MM.1S (cell line): ENCODE measurements at regions not wholly inside any gene's neighbourhood (a gene's known extent, or its start where the extent isn't known, plus 50 kb on each side); places are given as distances from the start of the nearest gene placed in this dataset.

Experiments used
- EZH2 ChIP-seq: fragments of 300-600 bp; sonication (generic); optimal IDR thresholded peaks from 2 replicates; pipeline ENCODE3; 2017; ENCODE audit warnings: low read depth, mild to moderate bottlenecking, antibody characterized with exemption, low read length, mixed read lengths
- EZH2phosphoT487 ChIP-seq: fragments of 300-600 bp; sonication (generic); IDR thresholded peaks from 2 replicates; pipeline ENCODE4 v1.6.1; 2018; ENCODE audit warnings: antibody characterized with exemption, low read length
- TF ChIP-seq, protein P1 (sequence below): fragments of 300-600 bp; sonication (generic); IDR thresholded peaks from 2 replicates; pipeline ENCODE4 v1.5.1; 2016; ENCODE audit warnings: antibody characterized with exemption, low read length, mixed read lengths

GRCh38 chr20:56808117-56808725 is 179.1 kb downstream of the TFAP2C start:
- TF ChIP-seq, protein P1, sequence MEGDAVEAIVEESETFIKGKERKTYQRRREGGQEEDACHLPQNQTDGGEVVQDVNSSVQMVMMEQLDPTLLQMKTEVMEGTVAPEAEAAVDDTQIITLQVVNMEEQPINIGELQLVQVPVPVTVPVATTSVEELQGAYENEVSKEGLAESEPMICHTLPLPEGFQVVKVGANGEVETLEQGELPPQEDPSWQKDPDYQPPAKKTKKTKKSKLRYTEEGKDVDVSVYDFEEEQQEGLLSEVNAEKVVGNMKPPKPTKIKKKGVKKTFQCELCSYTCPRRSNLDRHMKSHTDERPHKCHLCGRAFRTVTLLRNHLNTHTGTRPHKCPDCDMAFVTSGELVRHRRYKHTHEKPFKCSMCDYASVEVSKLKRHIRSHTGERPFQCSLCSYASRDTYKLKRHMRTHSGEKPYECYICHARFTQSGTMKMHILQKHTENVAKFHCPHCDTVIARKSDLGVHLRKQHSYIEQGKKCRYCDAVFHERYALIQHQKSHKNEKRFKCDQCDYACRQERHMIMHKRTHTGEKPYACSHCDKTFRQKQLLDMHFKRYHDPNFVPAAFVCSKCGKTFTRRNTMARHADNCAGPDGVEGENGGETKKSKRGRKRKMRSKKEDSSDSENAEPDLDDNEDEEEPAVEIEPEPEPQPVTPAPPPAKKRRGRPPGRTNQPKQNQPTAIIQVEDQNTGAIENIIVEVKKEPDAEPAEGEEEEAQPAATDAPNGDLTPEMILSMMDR, result no peak
- TF ChIP-seq EZH2 (no peak), EZH2phosphoT487 (no peak)
